ENCODE measurements at regions not wholly inside any gene's neighbourhood (a gene's known extent, or its start where the extent isn't known, plus 50 kb on each side); places are given as distances from the start of the nearest gene placed in this dataset.

- no peak for DNase-seq (ENCODE audit: low read depth)
Observed at GRCh38 chrX:44042116-44042515, 68.9 kb upstream of the NDP start.

- no peak for DNase-seq (ENCODE audit: low read depth)
Observed at GRCh38 chrX:44040406-44040805, 67.2 kb upstream of the NDP start.

GRCh38 chrX:44039556-44039955 is 66.4 kb upstream of the NDP start:
- no peak for DNase-seq (ENCODE audit: low read depth)

DNA sequence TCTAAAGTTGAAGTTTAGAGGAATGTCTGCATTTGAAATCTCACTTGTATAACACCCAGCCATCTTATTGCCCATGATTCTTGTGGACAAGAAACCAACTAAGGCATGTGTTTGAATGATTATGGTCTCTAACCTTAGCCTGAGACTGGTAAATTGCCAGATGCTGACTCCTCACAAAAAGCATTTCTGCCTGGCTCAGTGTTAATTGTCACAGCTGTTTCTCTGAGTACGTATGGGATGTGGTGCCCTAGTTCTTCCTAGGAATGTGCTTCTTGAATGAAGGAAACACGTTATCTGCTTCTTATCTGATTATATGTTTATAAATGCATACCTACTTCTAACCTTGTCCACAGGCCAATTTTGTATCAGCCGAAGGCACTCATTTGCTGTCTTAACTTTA is 63.1 kb upstream of the NDP start:
- peak; percentile 64 for DNase-seq (ENCODE audit: low read depth)

DNA sequence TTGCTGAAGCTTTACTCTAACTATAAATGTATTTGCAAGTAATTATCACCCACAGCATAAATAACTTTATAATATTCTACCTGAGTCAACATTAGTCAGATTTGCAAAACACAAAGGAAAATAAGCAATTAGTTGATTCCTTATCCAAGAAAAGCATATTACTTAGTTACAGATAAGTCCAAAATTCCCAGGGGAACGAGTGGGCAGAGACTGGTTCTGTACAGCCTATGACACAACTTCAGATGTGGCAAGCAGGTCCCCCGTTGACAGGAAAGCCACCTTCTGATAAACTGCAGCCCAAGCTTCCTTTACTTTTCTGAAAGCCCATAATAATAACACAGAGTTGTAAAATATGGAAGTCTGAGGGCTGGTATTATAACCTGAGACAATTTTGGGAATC is 62.4 kb upstream of the NDP start:
- no peak for DNase-seq (ENCODE audit: low read depth)

DNA sequence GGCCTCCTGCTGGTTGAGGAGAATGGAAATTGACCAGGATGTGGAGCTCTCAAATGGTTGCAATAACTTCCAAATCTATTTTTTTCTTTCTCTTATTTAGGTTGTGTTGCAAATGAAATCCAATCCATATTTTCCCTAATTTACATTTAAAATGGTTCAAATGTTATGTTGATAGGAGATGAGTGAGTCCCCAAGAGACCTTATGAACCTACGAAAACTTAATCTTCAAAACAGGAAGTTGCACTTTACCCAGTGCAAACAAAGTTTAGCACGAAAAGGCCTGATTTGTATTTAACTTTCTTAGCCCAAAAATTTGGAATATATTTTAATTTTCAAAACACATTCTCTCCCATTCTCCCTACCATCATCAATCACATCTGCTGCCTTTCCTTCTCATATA is 59.3 kb upstream of the NDP start:
- no peak for DNase-seq (ENCODE audit: low read depth)

DNA sequence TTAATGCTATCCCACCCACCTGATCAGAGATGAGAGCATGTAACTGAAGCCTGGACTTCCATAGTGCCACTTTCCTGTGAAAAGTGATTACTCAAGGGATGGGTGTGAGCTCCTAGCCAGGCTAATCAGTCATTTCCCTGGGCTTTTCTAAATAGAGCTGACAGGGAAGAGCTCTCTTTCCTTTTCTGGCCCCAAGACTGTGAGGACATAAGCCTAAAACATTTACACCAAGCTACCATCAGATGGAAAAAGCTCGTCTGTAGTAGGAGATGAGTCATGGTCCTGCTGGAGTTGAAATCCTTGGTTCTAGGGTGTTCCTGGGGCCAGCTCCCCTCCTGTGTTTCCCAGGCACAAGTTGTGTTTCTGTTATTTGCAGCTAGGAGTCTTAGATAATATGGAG is 52.4 kb upstream of the NDP start:
- DNase-seq (ENCODE audit: low read depth): peak; percentile 58

Measured in amniotic epithelial cell (primary cell).